BJ (cell line): ENCODE measurements at regions not wholly inside any gene's neighbourhood (a gene's known extent, or its start where the extent isn't known, plus 50 kb on each side); places are given as distances from the start of the nearest gene placed in this dataset.
"Not testable (repeated sequence)": the region's sequence is repeated elsewhere in the genome, so short reads cannot be mapped to it uniquely, and the experiment has no call there.

Experiments used
- CTCF ChIA-PET: fragments of 350-600 bp; formaldehyde crosslinking; extraction: SDS; loops from one replicate; lab custom pipeline; 2021; ENCODE audit warnings: antibody characterized with exemption, inconsistent platforms; lab: Yijun Ruan, JAX
- POLR2A ChIA-PET: fragments of 300-600 bp; sonication (Branson Sonifier 250); formaldehyde crosslinking; extraction: SDS; loops from one replicate; lab custom pipeline; 2021; ENCODE audit warnings: antibody characterized with exemption; lab: Charles Lee
- DNase-seq: peaks from one replicate; pipeline ENCODE4 v3.0.0-alpha.2; 2011; ENCODE audit warnings: low read depth
- H3K27me3 ChIP-seq: 2 replicates; pipeline ENCODE4 v1.6.0; 2011; ENCODE audit warnings: low read length; ENCODE audit not compliant: control insufficient read depth, insufficient read depth
- H3K36me3 ChIP-seq: 2 replicates; pipeline ENCODE4 v1.5.1; 2011; ENCODE audit warnings: low read length; ENCODE audit not compliant: control insufficient read depth, insufficient read depth
- H3K4me3 ChIP-seq: 2 replicates; pipeline ENCODE4 v1.5.1; 2011; ENCODE audit warnings: low read depth, mild to moderate bottlenecking, control low read depth, low read length
- TF ChIP-seq, protein P1 (sequence below): IDR thresholded peaks from 2 replicates; pipeline ENCODE4 v1.5.1; 2011; ENCODE audit warnings: low read depth, mild to moderate bottlenecking, control low read depth, inconsistent platforms, low read length, moderate library complexity; ENCODE audit not compliant: insufficient read depth

DNA sequence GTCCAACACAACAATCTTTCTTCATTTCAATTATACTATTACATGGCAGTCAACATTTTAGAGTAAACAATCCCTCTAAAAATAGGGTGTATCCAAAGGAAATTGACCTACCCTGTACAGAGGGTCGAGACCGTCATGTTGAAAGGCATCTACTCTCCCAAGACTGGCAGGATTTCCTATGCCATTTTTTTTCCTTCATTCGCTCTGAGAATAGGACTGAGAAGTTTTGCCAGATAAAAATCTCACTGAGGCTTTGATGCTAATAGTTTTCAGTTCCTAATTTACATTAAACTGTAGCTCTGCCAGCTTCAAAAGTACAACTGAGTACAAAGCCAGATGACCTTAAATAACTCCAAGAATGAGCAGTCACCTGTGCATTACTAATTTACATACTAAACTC, 84.5 kb upstream of the SEMA3C start:
- no peaks in the 10 kb centered on the region for H3K27me3 ChIP-seq
- ChIA-PET CTCF (no interaction called here), POLR2A (no interaction called here)
- TF ChIP-seq, protein P1, sequence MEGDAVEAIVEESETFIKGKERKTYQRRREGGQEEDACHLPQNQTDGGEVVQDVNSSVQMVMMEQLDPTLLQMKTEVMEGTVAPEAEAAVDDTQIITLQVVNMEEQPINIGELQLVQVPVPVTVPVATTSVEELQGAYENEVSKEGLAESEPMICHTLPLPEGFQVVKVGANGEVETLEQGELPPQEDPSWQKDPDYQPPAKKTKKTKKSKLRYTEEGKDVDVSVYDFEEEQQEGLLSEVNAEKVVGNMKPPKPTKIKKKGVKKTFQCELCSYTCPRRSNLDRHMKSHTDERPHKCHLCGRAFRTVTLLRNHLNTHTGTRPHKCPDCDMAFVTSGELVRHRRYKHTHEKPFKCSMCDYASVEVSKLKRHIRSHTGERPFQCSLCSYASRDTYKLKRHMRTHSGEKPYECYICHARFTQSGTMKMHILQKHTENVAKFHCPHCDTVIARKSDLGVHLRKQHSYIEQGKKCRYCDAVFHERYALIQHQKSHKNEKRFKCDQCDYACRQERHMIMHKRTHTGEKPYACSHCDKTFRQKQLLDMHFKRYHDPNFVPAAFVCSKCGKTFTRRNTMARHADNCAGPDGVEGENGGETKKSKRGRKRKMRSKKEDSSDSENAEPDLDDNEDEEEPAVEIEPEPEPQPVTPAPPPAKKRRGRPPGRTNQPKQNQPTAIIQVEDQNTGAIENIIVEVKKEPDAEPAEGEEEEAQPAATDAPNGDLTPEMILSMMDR: no peak
- no peaks in the 10 kb centered on the region for H3K36me3 ChIP-seq
- no peak overlapping the region for H3K4me3 ChIP-seq
- no peak for DNase-seq

GRCh38 chr7:81002421-81002820, 83.6 kb upstream of the SEMA3C start:
- ChIA-PET CTCF (no interaction called here), POLR2A (no interaction called here)
- H3K27me3 ChIP-seq: no peaks in the 10 kb centered on the region
- TF ChIP-seq, protein P1: no peak
- DNase-seq: no peak
- H3K4me3 ChIP-seq: no peak overlapping the region
- H3K36me3 ChIP-seq: no peaks in the 10 kb centered on the region

DNA sequence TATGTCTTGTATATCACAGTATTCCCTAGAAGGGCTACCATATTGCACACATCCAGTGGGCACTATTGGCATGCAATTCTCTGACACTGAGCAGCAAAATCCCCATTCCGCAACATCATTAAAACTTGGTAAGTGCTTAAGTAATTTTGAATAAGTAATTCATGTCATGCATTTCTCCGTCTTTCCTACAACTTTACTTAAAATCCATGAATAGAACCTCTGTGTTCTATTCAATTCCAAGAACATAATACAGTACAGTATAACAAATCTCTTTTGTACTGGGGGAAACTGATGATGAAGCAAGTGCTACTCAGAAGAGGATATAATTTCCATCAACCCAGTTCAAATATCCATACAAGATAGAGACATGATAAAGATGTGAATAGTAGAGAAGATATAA, 80.9 kb upstream of the SEMA3C start:
- H3K27me3 ChIP-seq: no peaks in the 10 kb centered on the region
- H3K4me3 ChIP-seq: no peak overlapping the region
- no peaks in the 10 kb centered on the region for H3K36me3 ChIP-seq
- TF ChIP-seq, protein P1: no peak
- ChIA-PET POLR2A (no interaction called here), CTCF (no interaction called here)
- no peak for DNase-seq

- H3K27me3 ChIP-seq: no peaks in the 10 kb centered on the region
- no peak overlapping the region for H3K4me3 ChIP-seq
- DNase-seq: no peak
- ChIA-PET CTCF (no interaction called here), POLR2A (no interaction called here)
- TF ChIP-seq, protein P1: no peak
- no peaks in the 10 kb centered on the region for H3K36me3 ChIP-seq
These were observed 80.2 kb upstream of the SEMA3C start for GRCh38 chr7:80999100-80999499.

GRCh38 chr7:80997841-80998240, 79.0 kb upstream of the SEMA3C start:
- Histone ChIP-seq H3K4me3 (no peak overlapping the region), H3K27me3 (no peaks in the 10 kb centered on the region), H3K36me3 (no peaks in the 10 kb centered on the region)
- DNase-seq: no peak
- TF ChIP-seq, protein P1: no peak
- ChIA-PET POLR2A (no interaction called here), CTCF (no interaction called here)

DNA sequence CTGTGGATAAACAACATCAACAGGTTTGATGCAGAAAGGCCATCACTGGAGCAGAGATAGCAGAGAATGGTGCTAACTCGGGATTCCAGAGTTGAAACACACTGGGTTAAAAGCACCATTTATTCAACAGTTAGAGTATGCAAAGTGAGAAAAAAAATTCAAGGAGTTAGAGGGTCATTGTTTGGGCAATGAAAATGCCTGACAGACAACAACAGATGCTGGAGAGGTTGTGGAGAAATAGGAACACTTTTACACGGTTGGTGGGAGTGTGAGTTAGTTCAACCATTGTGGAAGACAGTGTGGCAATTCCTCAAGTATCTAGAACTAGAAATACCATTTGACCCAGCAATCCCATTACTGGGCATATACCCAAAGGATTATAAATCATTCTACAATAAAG, 77.4 kb upstream of the SEMA3C start:
- H3K36me3 ChIP-seq, CTCF ChIA-PET, DNase-seq, POLR2A ChIA-PET, H3K4me3 ChIP-seq, H3K27me3 ChIP-seq: not testable (repeated sequence)
